ENCODE measurements at regions not wholly inside any gene's neighbourhood (a gene's known extent, or its start where the extent isn't known, plus 50 kb on each side); places are given as distances from the start of the nearest gene placed in this dataset.

DNA sequence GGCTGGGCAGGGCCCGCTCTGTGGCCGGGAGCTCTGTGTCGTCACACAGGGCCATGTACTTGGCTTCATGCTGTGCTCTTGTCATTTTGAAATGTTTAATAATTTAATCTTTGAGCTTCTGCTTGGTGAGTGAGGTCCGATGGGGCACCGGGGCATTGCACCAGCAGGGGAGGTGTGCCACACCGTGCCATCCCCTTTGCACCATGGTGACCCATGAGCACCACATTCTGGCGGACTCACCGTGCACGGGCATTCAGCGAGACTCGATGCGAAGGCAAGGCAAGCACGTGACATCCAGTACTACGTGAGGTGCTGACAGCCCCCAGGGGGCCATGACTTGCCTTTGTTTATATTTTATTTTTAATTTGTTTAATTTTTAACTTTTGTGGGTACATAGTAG lies 204.3 kb downstream of the URI1 start:
- no TSS peak for BruUV-seq (replicated peaks)
- ChIA-PET POLR2A (ENCODE audit: unreplicated experiment) (no interaction called here), CTCF (no interaction called here)
- H3K36me3 ChIP-seq (ENCODE audit: low read depth), result no peaks in the 10 kb centered on the region
- intact Hi-C loops (cut with micrococcal nuclease; ENCODE audit: unreplicated experiment), result no loop called here
- H3K9me2 ChIP-seq (ENCODE audit: insufficient read depth), result no peaks in the 10 kb centered on the region
- H3K9me3 ChIP-seq (ENCODE audit: insufficient read depth, low read depth), result no peaks in the 10 kb centered on the region
- no peaks in the 10 kb centered on the region for H3K79me2 ChIP-seq (ENCODE audit: low read depth)
- H3K27ac ChIP-seq, result no peak overlapping the region
- H3K27me3 ChIP-seq (ENCODE audit: insufficient read depth, low read depth), result peaks cover 75% of the 10 kb centered on the region
- no peaks in the 10 kb centered on the region for H3F3A ChIP-seq (ENCODE audit: insufficient read depth, low read depth)
- H4K20me1 ChIP-seq (ENCODE audit: insufficient read depth), result no peaks in the 10 kb centered on the region
- H2AFZ ChIP-seq, result no peak overlapping the region
- no peaks in the 10 kb centered on the region for H3K4me1 ChIP-seq (replicated peaks; ENCODE audit: insufficient read depth)
- no peak overlapping the region for H3K4me3 ChIP-seq
- TF ChIP-seq EZH2 (IDR thresholded peaks at IDR 0.05; ENCODE audit: low read depth), result no peak
- TF ChIP-seq, protein P1, sequence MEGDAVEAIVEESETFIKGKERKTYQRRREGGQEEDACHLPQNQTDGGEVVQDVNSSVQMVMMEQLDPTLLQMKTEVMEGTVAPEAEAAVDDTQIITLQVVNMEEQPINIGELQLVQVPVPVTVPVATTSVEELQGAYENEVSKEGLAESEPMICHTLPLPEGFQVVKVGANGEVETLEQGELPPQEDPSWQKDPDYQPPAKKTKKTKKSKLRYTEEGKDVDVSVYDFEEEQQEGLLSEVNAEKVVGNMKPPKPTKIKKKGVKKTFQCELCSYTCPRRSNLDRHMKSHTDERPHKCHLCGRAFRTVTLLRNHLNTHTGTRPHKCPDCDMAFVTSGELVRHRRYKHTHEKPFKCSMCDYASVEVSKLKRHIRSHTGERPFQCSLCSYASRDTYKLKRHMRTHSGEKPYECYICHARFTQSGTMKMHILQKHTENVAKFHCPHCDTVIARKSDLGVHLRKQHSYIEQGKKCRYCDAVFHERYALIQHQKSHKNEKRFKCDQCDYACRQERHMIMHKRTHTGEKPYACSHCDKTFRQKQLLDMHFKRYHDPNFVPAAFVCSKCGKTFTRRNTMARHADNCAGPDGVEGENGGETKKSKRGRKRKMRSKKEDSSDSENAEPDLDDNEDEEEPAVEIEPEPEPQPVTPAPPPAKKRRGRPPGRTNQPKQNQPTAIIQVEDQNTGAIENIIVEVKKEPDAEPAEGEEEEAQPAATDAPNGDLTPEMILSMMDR (conservative IDR thresholded peaks at IDR 0.05), result no peak
- no peak for DNase-seq
- no peak overlapping the region for H3K4me2 ChIP-seq

DNA sequence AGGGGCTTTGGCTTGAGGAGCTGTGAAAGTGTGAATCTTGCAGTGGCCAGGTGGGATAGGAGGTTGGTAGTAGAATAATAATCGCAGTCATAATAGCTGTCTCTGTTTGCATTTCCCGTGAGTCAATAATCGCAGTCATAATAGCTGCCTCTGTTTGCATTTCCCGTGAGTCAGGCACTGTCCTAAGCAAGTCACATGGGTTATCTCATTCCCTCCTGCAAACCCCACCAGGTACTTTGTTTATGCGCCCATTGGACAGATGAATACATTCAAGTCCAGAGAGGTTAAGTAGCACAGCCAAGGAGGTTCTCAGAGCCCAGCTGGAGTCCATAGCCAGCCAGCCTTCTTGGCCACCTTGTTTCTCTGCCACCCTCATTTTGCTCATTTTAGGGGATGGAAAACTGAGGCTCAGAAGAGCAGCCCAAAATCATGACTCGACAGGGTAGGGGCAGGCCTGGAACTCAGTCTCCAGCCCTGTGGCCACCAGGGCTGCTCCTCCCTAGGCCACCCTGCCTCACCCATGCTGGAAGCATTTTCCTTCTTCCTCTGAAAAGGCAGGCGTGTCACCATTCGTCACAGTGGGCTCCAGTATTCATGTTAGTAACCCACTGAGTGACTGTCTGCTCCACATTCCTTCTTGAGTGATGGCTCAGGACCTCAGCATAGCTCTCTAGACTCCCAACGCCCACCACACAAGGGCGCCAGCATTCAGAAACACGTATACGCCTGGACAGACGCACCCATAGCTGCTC lies 206.2 kb downstream of the URI1 start:
- Histone ChIP-seq H4K20me1 (ENCODE audit: insufficient read depth) (no peaks in the 10 kb centered on the region), H3K36me3 (ENCODE audit: low read depth) (no peaks in the 10 kb centered on the region), H3K4me1 (replicated peaks; ENCODE audit: insufficient read depth) (no peaks in the 10 kb centered on the region), H3K27ac (no peak overlapping the region), H3K27me3 (ENCODE audit: insufficient read depth, low read depth) (peaks cover 94% of the 10 kb centered on the region), H3K79me2 (ENCODE audit: low read depth) (no peaks in the 10 kb centered on the region), H2AFZ (no peak overlapping the region), H3K9me2 (ENCODE audit: insufficient read depth) (no peaks in the 10 kb centered on the region), H3K9me3 (ENCODE audit: insufficient read depth, low read depth) (no peaks in the 10 kb centered on the region), H3K4me3 (no peak overlapping the region), H3F3A (ENCODE audit: insufficient read depth, low read depth) (no peaks in the 10 kb centered on the region), H3K4me2 (no peak overlapping the region)
- no peak for TF ChIP-seq EZH2 (IDR thresholded peaks at IDR 0.05; ENCODE audit: low read depth)
- TF ChIP-seq, protein P1 (conservative IDR thresholded peaks at IDR 0.05), result no peak
- no TSS peak for BruUV-seq (replicated peaks)
- CTCF ChIA-PET, result no interaction called here
- DNase-seq, result no peak
- POLR2A ChIA-PET (ENCODE audit: unreplicated experiment), result no interaction called here
- intact Hi-C loops (cut with micrococcal nuclease; ENCODE audit: unreplicated experiment), result no loop called here

DNA sequence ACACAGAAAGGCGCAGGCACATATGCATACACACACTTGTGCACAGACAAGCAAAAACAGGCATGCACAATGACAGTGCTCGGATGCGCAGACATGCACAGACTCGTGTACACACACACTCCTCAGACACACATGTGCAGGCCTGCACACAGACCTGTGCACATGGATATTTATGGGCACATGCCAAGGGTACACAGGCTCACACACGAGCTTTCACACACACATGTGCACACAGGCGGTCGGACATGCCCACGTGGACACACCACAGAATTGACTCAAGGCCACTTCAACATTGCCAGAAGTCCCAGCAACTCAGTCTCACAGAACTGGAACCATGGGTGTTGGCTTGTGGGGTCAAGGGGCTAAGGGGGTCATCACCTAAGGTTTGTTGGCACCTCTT lies 206.8 kb downstream of the URI1 start:
- peaks cover 98% of the 10 kb centered on the region for H3K27me3 ChIP-seq (ENCODE audit: insufficient read depth, low read depth)
- no peaks in the 10 kb centered on the region for H3K4me1 ChIP-seq (replicated peaks; ENCODE audit: insufficient read depth)
- H4K20me1 ChIP-seq (ENCODE audit: insufficient read depth), result no peaks in the 10 kb centered on the region
- POLR2A ChIA-PET (ENCODE audit: unreplicated experiment), result no interaction called here
- CTCF ChIA-PET, result no interaction called here
- no peaks in the 10 kb centered on the region for H3K9me3 ChIP-seq (ENCODE audit: insufficient read depth, low read depth)
- no peak overlapping the region for H3K27ac ChIP-seq
- no peak overlapping the region for H3K4me2 ChIP-seq
- intact Hi-C loops (cut with micrococcal nuclease; ENCODE audit: unreplicated experiment), result no loop called here
- H3F3A ChIP-seq (ENCODE audit: insufficient read depth, low read depth), result no peaks in the 10 kb centered on the region
- TF ChIP-seq, protein P1 (conservative IDR thresholded peaks at IDR 0.05), result no peak
- TF ChIP-seq EZH2 (IDR thresholded peaks at IDR 0.05; ENCODE audit: low read depth), result no peak
- BruUV-seq (replicated peaks), result no TSS peak
- no peak overlapping the region for H3K4me3 ChIP-seq
- no peaks in the 10 kb centered on the region for H3K9me2 ChIP-seq (ENCODE audit: insufficient read depth)
- DNase-seq, result no peak
- no peak overlapping the region for H2AFZ ChIP-seq
- H3K79me2 ChIP-seq (ENCODE audit: low read depth), result no peaks in the 10 kb centered on the region
- H3K36me3 ChIP-seq (ENCODE audit: low read depth), result no peaks in the 10 kb centered on the region
